CD8-positive, alpha-beta memory T cell (primary cell): ENCODE measurements at regions not wholly inside any gene's neighbourhood (a gene's known extent, or its start where the extent isn't known, plus 50 kb on each side); places are given as distances from the start of the nearest gene placed in this dataset.

Source experiments
- CTCF ChIA-PET: fragments of 350-600 bp; sonication (Branson Sonifier 250); formaldehyde crosslinking; loops from one replicate; lab custom pipeline; 2021; ENCODE audit warnings: antibody characterized with exemption; lab: Charles Lee
- POLR2A ChIA-PET: fragments of 350-600 bp; sonication (Branson Sonifier 250); formaldehyde crosslinking; loops from one replicate; lab custom pipeline; 2021; ENCODE audit warnings: antibody characterized with exemption; lab: Charles Lee
- DNase-seq, 5 donors: peaks; one replicate each; pipeline versions ENCODE4 v3.0.0 to v3.0.0-alpha.2; 2020 to 2022; ENCODE audit warnings: mixed read lengths in 1 of 5
- H3K27ac ChIP-seq: one replicate; pipeline ENCODE4 v1.7.0; 2013; ENCODE audit warnings: low read depth, mild to moderate bottlenecking, low read length, moderate library complexity
- H3K27me3 ChIP-seq: 2 replicates; pipeline ENCODE4 v1.7.0; 2013; ENCODE audit warnings: low read length, mild to moderate bottlenecking; ENCODE audit not compliant: insufficient read depth, poor library complexity, severe bottlenecking
- H3K36me3 ChIP-seq: 2 replicates; pipeline ENCODE4 v1.7.0; 2013; ENCODE audit warnings: mild to moderate bottlenecking, low read length, moderate library complexity; ENCODE audit not compliant: insufficient read depth
- H3K4me1 ChIP-seq: 2 replicates; pipeline ENCODE4 v1.7.0; 2013; ENCODE audit warnings: mild to moderate bottlenecking, low read length, moderate library complexity; ENCODE audit not compliant: insufficient read depth
- H3K4me3 ChIP-seq: 2 replicates; pipeline ENCODE4 v1.7.0; 2013; ENCODE audit warnings: mild to moderate bottlenecking, low read length
- H3K9me3 ChIP-seq: 2 replicates; pipeline ENCODE4 v1.7.0; 2013; ENCODE audit warnings: mild to moderate bottlenecking, low read length
- H3K27ac Mint-ChIP-seq, 8 donors: one replicate each; pipeline ENCODE4 v1.8.0; 2020 to 2021; ENCODE audit warnings: mixed read lengths in 8 of 8, mild to moderate bottlenecking in 6 of 8, inconsistent platforms in 3 of 8, moderate library complexity in 3 of 8
- H3K27me3 Mint-ChIP-seq, 2 donors: one replicate each; pipeline ENCODE4 v1.8.0; 2020 to 2021; ENCODE audit warnings: mixed read lengths in 2 of 2, mild to moderate bottlenecking in 1 of 2, moderate library complexity in 1 of 2
- H3K36me3 Mint-ChIP-seq, 3 donors: one replicate each; pipeline ENCODE4 v1.8.0; 2020 to 2021; ENCODE audit warnings: mixed read lengths in 3 of 3, inconsistent platforms in 1 of 3, mild to moderate bottlenecking in 1 of 3
- H3K4me1 Mint-ChIP-seq, 3 donors: one replicate each; pipeline ENCODE4 v1.8.0; 2020 to 2021; ENCODE audit warnings: mixed read lengths in 3 of 3, inconsistent platforms in 1 of 3, mild to moderate bottlenecking in 1 of 3
- H3K4me3 Mint-ChIP-seq, 7 donors: one replicate each; pipeline ENCODE4 v1.8.0; 2020 to 2021; ENCODE audit warnings: mixed read lengths in 7 of 7, mild to moderate bottlenecking in 6 of 7, moderate library complexity in 4 of 7, inconsistent platforms in 2 of 7
- H3K9me3 Mint-ChIP-seq, 5 donors: one replicate each; pipeline ENCODE4 v1.8.0; 2020 to 2022; ENCODE audit warnings: mixed read lengths in 5 of 5, mild to moderate bottlenecking in 3 of 5, moderate library complexity in 2 of 5, inconsistent platforms in 1 of 5

- Mint-ChIP-seq H3K4me1 (no peaks in the 10 kb centered on the region), H3K9me3 (peaks cover 0 to 2% (median 0%) of the 10 kb centered on the region in 5 donors), H3K27me3 (peaks cover 0 to 1% of the 10 kb centered on the region in 2 donors), H3K27ac (no peak overlapping the region), H3K36me3 (no peaks in the 10 kb centered on the region), H3K4me3 (no peak overlapping the region)
- Histone ChIP-seq H3K27ac (no peak overlapping the region), H3K36me3 (no peaks in the 10 kb centered on the region), H3K9me3 (no peaks in the 10 kb centered on the region), H3K4me3 (no peak overlapping the region), H3K27me3 (no peaks in the 10 kb centered on the region), H3K4me1 (no peaks in the 10 kb centered on the region)
- DNase-seq: no peak
- POLR2A ChIA-PET: no interaction called here
- CTCF ChIA-PET: no interaction called here
Observed at GRCh38 chr4:143046906-143047305, 137.8 kb upstream of the USP38 start.

DNA sequence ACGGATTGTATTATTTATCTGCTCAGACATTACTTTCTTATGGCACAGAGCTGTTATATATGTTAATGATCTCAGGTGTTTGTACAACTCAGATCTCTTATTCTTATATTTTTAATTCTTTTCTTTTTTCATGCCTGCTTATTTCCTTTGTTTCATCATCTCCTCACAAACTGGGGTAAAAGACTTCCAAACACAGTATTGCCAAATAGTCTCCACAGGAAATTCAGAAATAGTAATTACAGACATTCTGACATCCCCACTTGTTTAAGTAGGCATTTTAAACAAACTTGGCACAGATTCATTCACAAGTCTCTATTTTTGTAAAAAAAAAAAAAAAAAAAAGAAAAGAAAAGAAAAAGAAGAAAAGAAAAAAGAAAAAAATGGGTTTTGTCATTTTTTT is 129.7 kb upstream of the USP38 start:
- Histone ChIP-seq H3K36me3 (no peaks in the 10 kb centered on the region), H3K4me1 (no peaks in the 10 kb centered on the region), H3K27ac (no peak overlapping the region), H3K4me3 (no peak overlapping the region), H3K27me3 (no peaks in the 10 kb centered on the region), H3K9me3 (no peaks in the 10 kb centered on the region)
- CTCF ChIA-PET: no interaction called here
- H3K4me3 Mint-ChIP-seq: no peak overlapping the region
- H3K27ac Mint-ChIP-seq: no peak overlapping the region
- no peaks in the 10 kb centered on the region for H3K36me3 Mint-ChIP-seq
- H3K9me3 Mint-ChIP-seq: peaks cover 0 to 5% (median 3%) of the 10 kb centered on the region in 5 donors
- no peaks in the 10 kb centered on the region for H3K4me1 Mint-ChIP-seq
- no peaks in the 10 kb centered on the region for H3K27me3 Mint-ChIP-seq
- DNase-seq: no peak
- POLR2A ChIA-PET: no interaction called here

- H3K36me3 Mint-ChIP-seq: no peaks in the 10 kb centered on the region
- H3K4me1 Mint-ChIP-seq: no peaks in the 10 kb centered on the region
- H3K4me3 Mint-ChIP-seq: peak overlapping the region in 1 of 7 donors; percentile 62
- no peaks in the 10 kb centered on the region for H3K27me3 Mint-ChIP-seq
- H3K4me3 ChIP-seq: no peak overlapping the region
- CTCF ChIA-PET: no interaction called here
- DNase-seq: no peak
- no peak overlapping the region for H3K27ac ChIP-seq
- H3K27me3 ChIP-seq: no peaks in the 10 kb centered on the region
- no peak overlapping the region for H3K27ac Mint-ChIP-seq
- POLR2A ChIA-PET: no interaction called here
- H3K36me3 ChIP-seq: no peaks in the 10 kb centered on the region
- no peaks in the 10 kb centered on the region for H3K9me3 ChIP-seq
- H3K9me3 Mint-ChIP-seq: peaks cover 0 to 5% (median 3%) of the 10 kb centered on the region in 5 donors
- no peaks in the 10 kb centered on the region for H3K4me1 ChIP-seq
Observed at GRCh38 chr4:143055997-143056396, 128.7 kb upstream of the USP38 start.

DNA sequence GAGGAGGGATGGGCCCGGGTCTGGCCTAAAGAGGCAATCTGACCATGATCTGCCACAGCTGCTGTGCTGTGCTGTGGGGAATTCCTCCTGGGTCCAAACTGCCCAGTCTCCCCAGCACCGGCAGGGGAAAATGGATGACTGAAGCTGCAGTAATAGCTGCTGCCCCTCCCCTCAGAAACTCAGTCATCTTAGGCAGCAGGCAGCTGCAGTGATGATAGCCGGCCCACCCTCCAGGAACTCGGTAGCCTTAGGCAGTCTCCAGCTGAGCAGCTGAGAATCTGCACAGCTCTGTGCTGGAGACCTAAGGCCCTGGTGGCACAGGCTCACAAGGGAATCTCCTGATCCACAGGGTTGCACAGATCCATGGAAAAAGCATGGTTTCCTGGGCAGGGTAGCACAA is 113.4 kb upstream of the USP38 start:
- Mint-ChIP-seq H3K36me3 (no peaks in the 10 kb centered on the region), H3K4me1 (no peaks in the 10 kb centered on the region), H3K9me3 (peaks cover 2 to 16% (median 13%) of the 10 kb centered on the region in 5 donors), H3K27me3 (peaks cover 3 to 6% of the 10 kb centered on the region in 2 donors), H3K4me3 (no peak overlapping the region), H3K27ac (no peak overlapping the region)
- ChIA-PET POLR2A (no interaction called here), CTCF (no interaction called here)
- H3K36me3 ChIP-seq: no peaks in the 10 kb centered on the region
- H3K9me3 ChIP-seq: no peaks in the 10 kb centered on the region
- H3K27ac ChIP-seq: no peak overlapping the region
- no peak for DNase-seq
- no peaks in the 10 kb centered on the region for H3K4me1 ChIP-seq
- H3K4me3 ChIP-seq: no peak overlapping the region
- H3K27me3 ChIP-seq: no peaks in the 10 kb centered on the region

- H3K36me3 Mint-ChIP-seq: no peaks in the 10 kb centered on the region
- CTCF ChIA-PET: no interaction called here
- POLR2A ChIA-PET: no interaction called here
- H3K27me3 Mint-ChIP-seq: peaks cover 6 to 24% of the 10 kb centered on the region in 2 donors
- Histone ChIP-seq H3K27ac (no peak overlapping the region), H3K9me3 (no peaks in the 10 kb centered on the region), H3K4me3 (no peak overlapping the region), H3K27me3 (no peaks in the 10 kb centered on the region), H3K36me3 (no peaks in the 10 kb centered on the region), H3K4me1 (no peaks in the 10 kb centered on the region)
- no peak overlapping the region for H3K4me3 Mint-ChIP-seq
- no peak for DNase-seq
- no peak overlapping the region for H3K27ac Mint-ChIP-seq
- peaks cover 0 to 13% (median 3%) of the 10 kb centered on the region in 5 donors for H3K9me3 Mint-ChIP-seq
- H3K4me1 Mint-ChIP-seq: no peaks in the 10 kb centered on the region
Observed at GRCh38 chr4:143076723-143077122, 108.0 kb upstream of the USP38 start.

DNA sequence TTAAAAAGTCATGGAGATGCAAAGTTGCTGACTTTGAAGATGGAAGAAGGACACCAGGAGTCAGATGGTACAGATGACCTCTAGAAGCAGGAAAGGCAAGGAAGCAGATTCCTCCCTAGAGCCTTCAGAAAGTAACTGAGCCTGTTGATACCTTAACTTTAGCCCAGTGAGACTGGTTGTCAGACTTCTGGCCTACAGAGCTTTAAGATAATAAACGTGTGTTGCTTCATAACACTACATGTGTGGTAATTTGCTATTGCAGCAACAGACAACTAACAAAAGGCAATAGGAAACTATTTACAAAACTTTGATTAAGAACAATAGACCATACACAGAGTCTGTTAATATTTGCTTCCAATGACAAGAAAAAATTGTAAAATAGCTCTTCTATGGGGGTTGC is 102.0 kb upstream of the USP38 start:
- H3K4me3 Mint-ChIP-seq: no peak overlapping the region
- Histone ChIP-seq H3K27me3 (no peaks in the 10 kb centered on the region), H3K27ac (no peak overlapping the region), H3K4me3 (no peak overlapping the region), H3K9me3 (no peaks in the 10 kb centered on the region), H3K36me3 (no peaks in the 10 kb centered on the region), H3K4me1 (no peaks in the 10 kb centered on the region)
- CTCF ChIA-PET: interaction anchor here (0.6 kb wide), 1 partner anchor 487 kb away, joined by 3 read pairs; no protein-coding TSS in a partner anchor
- POLR2A ChIA-PET: no interaction called here
- no peaks in the 10 kb centered on the region for H3K36me3 Mint-ChIP-seq
- no peak for DNase-seq
- H3K9me3 Mint-ChIP-seq: no peaks in the 10 kb centered on the region
- H3K27ac Mint-ChIP-seq: no peak overlapping the region
- no peaks in the 10 kb centered on the region for H3K4me1 Mint-ChIP-seq
- H3K27me3 Mint-ChIP-seq: peaks cover 9 to 31% of the 10 kb centered on the region in 2 donors

GRCh38 chr4:143083756-143084472 is 100.8 kb upstream of the USP38 start:
- H3K36me3 Mint-ChIP-seq: no peaks in the 10 kb centered on the region
- no peak overlapping the region for H3K4me3 Mint-ChIP-seq
- no peaks in the 10 kb centered on the region for H3K9me3 Mint-ChIP-seq
- no peak for DNase-seq
- H3K27me3 Mint-ChIP-seq: peaks cover 9 to 27% of the 10 kb centered on the region in 2 donors
- no peaks in the 10 kb centered on the region for H3K4me1 Mint-ChIP-seq
- Histone ChIP-seq H3K9me3 (no peaks in the 10 kb centered on the region), H3K4me1 (no peaks in the 10 kb centered on the region), H3K27ac (no peak overlapping the region), H3K27me3 (no peaks in the 10 kb centered on the region), H3K4me3 (no peak overlapping the region), H3K36me3 (no peaks in the 10 kb centered on the region)
- ChIA-PET POLR2A (no interaction called here), CTCF (no interaction called here)
- H3K27ac Mint-ChIP-seq: no peak overlapping the region

GRCh38 chr4:143084566-143084965 is 100.2 kb upstream of the USP38 start:
- no peak overlapping the region for H3K4me3 Mint-ChIP-seq
- no peaks in the 10 kb centered on the region for H3K9me3 Mint-ChIP-seq
- no peak overlapping the region for H3K27ac Mint-ChIP-seq
- peaks cover 6 to 22% of the 10 kb centered on the region in 2 donors for H3K27me3 Mint-ChIP-seq
- POLR2A ChIA-PET: no interaction called here
- no peaks in the 10 kb centered on the region for H3K4me1 Mint-ChIP-seq
- Histone ChIP-seq H3K4me3 (no peak overlapping the region), H3K27me3 (no peaks in the 10 kb centered on the region), H3K4me1 (no peaks in the 10 kb centered on the region), H3K9me3 (no peaks in the 10 kb centered on the region), H3K36me3 (no peaks in the 10 kb centered on the region), H3K27ac (no peak overlapping the region)
- CTCF ChIA-PET: no interaction called here
- DNase-seq: no peak
- no peaks in the 10 kb centered on the region for H3K36me3 Mint-ChIP-seq
